OCI-LY1 (cell line): ENCODE measurements at regions not wholly inside any gene's neighbourhood (a gene's known extent, or its start where the extent isn't known, plus 50 kb on each side); places are given as distances from the start of the nearest gene placed in this dataset.

Experiments
- EZH2 ChIP-seq: fragments of 200-600 bp; sonication (generic), shearing (Covaris generic); IDR thresholded peaks from 2 replicates; pipeline ENCODE4 v1.8.0; 2017; ENCODE audit warnings: borderline replicate concordance, mixed run types, mild to moderate bottlenecking, antibody characterized with exemption, low read length, moderate library complexity, mixed read lengths
- TF ChIP-seq, protein P1 (sequence below): fragments of 200-600 bp; sonication (generic), shearing (Covaris generic); IDR thresholded peaks from 2 replicates; pipeline ENCODE4 v1.5.1; 2017; ENCODE audit warnings: mild to moderate bottlenecking, antibody characterized with exemption, low read length, moderate library complexity, mixed read lengths

DNA sequence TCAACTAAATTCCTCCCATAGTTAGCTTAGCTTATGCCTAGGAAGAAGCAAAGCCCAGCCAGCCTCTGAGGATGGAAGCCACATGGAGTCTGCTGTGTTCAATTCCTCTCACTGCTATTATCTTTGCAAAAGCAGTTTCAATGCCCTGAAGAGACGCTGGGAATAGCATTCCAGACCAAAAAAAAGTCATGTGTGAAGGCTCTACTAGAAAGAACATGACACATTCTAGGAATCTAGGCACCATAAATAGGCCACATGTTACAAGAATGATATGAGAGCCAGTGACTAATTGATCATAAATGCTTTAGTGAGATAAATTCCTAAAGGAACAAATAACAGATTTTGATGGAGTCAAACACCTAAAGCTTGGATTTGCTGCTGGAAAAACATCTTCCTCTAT lies 800.8 kb downstream of the TUSC7 start:
- TF ChIP-seq EZH2, result no peak
- TF ChIP-seq, protein P1, sequence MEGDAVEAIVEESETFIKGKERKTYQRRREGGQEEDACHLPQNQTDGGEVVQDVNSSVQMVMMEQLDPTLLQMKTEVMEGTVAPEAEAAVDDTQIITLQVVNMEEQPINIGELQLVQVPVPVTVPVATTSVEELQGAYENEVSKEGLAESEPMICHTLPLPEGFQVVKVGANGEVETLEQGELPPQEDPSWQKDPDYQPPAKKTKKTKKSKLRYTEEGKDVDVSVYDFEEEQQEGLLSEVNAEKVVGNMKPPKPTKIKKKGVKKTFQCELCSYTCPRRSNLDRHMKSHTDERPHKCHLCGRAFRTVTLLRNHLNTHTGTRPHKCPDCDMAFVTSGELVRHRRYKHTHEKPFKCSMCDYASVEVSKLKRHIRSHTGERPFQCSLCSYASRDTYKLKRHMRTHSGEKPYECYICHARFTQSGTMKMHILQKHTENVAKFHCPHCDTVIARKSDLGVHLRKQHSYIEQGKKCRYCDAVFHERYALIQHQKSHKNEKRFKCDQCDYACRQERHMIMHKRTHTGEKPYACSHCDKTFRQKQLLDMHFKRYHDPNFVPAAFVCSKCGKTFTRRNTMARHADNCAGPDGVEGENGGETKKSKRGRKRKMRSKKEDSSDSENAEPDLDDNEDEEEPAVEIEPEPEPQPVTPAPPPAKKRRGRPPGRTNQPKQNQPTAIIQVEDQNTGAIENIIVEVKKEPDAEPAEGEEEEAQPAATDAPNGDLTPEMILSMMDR, result no peak
